IPS-18c (cell line): ENCODE measurements at regions not wholly inside any gene's neighbourhood (a gene's known extent, or its start where the extent isn't known, plus 50 kb on each side); places are given as distances from the start of the nearest gene placed in this dataset.
"Not testable (repeated sequence)": the region's sequence is repeated elsewhere in the genome, so short reads cannot be mapped to it uniquely, and the experiment has no call there.

Experiments used
- H3K4me3 ChIP-seq: 2 replicates; pipeline ENCODE4 v1.7.0; 2013; ENCODE audit warnings: low read depth, mild to moderate bottlenecking, low read length, moderate library complexity; ENCODE audit not compliant: insufficient read depth
- H3K9me3 ChIP-seq: one replicate; pipeline ENCODE4 v1.6.1; 2013; ENCODE audit warnings: mild to moderate bottlenecking, low read length, moderate library complexity; ENCODE audit not compliant: control insufficient read depth, insufficient read depth

DNA sequence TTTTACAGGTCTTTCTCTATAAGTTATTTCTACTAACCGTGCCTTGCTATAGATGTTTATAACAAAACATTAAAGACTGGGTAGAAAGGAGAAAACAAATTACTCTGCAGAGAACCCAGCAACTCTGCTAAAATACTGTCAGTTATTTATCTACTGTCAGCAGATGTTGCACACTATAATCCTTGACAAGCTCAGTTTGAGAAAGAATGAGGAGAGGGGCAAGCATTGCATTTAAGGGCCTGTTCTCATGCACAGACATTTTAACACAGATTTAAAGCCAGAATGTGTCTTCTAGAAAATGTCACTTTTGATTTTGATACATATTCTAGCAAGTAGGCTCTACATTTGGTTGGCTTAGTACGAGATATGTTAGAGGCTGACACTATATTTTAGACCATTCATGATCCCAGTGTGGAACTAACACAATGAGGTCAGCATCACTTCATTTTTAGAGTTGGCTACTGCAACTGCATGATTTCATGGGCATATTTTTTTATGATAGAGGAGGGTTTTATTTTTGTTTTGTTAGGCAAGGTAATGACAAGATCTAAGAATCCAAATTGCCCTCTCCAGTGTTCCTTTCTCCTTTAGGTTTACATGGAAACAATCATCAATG, 516.4 kb downstream of the ZEB2 start:
- H3K4me3 ChIP-seq: no peak overlapping the region
- no peaks in the 10 kb centered on the region for H3K9me3 ChIP-seq

DNA sequence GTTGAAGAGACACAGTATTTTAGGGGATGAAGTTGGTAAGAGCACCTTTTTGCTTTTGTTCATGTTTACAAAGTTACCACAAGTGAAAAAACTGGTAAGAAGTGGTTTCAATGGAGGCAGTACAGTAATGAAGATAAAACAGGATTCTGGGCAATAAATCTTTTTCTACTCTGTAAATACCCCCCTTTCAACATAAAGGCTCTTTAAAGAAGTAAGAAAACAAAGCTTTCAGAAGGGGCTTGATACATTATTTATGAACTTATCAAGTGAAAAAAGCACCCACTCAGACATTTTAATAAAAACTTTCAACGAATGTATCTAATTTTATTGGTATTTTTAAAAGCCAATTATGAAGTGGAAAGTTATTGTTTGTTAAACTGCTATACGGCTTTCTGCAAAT, 522.9 kb downstream of the ZEB2 start:
- H3K9me3 ChIP-seq: no peaks in the 10 kb centered on the region
- H3K4me3 ChIP-seq: no peak overlapping the region

DNA sequence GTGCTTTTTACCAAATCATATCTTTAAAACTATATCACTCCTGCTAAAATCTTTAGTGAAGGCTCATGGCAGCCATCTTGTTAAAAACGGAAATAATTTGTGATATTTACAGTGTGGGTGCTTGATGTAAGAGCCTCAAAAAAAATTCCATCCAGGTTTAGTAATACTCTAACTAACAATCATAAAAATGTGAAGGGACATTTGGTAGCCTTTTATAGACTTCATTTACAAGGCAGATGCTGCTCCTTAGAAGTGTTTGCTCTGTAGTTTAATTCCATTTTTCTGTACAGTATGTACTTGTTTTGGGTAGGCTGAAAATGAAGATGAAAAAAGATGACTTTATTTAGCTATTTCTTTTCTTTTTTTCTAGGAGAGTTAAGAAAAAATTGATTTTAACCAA, 525.0 kb downstream of the ZEB2 start:
- Histone ChIP-seq H3K9me3 (no peaks in the 10 kb centered on the region), H3K4me3 (no peak overlapping the region)

DNA sequence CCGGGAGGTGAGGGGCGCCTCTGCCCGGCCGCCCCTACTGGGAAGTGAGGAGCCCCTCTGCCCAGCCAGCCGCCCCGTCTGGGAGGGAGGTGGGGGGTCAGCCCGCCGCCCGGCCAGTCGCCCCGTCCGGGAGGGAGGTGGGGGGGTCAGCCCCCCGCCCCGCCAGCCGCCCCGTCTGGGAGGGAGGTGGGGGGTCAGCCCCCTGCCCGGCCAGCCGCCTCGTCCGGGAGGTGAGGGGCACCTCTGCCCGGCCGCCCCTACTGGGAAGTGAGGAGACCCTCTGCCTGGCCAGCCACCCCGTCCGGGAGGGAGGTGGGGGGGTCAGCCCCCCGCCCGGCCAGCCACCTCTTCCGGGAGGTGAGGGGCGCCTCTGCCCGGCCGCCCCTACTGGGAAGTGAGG, 528.3 kb downstream of the ZEB2 start:
- H3K9me3 ChIP-seq, H3K4me3 ChIP-seq: not testable (repeated sequence)

DNA sequence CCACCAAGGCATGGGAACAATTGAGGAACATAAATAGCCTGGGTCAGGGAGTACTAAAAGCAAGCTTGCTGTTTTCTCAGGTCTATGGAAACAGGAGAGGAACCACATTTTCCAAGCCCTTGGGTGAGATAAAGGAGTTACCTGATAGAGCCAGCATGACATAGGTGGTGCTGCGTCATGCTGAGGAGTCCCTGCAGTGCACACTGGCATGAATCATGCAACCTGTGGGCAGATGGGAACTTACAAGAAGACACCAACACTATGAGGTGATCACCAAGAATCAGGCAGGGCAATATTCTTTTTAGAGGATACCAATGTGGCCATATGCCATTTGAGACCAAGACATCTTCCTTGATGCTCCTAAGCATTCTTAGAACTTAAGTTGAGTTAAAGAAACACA, 531.8 kb downstream of the ZEB2 start:
- no peak overlapping the region for H3K4me3 ChIP-seq
- no peaks in the 10 kb centered on the region for H3K9me3 ChIP-seq

DNA sequence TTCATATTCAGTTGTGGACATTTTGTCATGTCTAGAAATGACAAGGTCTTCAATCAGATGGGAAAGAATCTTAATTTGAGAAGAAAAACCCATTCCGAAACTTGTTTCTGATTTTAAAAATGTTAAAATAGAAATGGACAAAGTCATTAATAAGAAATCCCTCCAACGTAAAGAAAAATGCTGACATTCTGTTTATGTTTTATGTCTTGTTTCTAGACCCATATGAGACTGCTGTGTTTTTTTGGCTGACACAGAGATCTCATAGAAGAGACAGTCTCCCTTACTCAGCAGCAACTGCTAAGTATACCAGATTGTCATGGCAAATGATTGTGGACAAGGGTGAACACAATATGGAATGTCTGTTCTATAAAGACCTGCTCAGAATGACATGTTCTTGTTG, 538.5 kb downstream of the ZEB2 start:
- H3K4me3 ChIP-seq: no peak overlapping the region
- H3K9me3 ChIP-seq: no peaks in the 10 kb centered on the region

DNA sequence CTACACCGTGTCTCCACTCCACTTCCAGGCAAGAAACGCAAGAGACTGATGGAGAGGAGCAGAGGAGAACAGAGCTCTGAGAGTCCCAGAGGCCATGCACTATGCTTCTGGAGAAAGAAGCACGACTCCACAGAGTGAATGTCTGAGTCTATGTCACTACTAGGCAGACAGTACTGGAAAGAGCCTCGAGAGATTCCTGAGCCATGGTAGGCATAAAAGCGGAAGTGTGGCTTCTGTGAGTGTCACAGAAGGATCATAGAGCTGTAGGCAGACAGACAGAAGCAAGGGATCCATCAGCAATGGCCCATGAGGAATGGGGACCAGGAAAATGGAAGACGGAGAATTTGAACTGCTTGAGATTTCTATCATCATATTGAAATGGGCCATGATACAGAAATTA, 542.6 kb downstream of the ZEB2 start:
- H3K9me3 ChIP-seq: no peaks in the 10 kb centered on the region
- no peak overlapping the region for H3K4me3 ChIP-seq

DNA sequence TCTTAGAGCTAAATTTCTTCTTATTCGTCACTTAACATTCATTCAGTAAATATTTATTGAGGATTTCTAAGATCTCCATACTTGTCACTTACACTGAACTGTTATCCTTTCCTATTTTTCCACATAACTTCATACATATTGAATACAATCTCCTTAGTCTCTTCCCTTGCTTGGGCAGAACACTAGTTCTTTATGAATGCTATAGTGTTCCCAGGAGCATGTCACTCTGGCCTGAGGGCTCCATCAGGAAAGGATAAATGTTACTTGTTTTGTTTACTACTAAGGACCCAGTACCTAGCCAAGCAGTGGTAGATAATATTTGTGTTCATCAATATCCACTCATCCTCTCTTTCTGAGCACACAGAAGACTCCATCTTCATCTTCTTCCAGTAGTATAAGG, 544.7 kb downstream of the ZEB2 start:
- no peaks in the 10 kb centered on the region for H3K9me3 ChIP-seq

DNA sequence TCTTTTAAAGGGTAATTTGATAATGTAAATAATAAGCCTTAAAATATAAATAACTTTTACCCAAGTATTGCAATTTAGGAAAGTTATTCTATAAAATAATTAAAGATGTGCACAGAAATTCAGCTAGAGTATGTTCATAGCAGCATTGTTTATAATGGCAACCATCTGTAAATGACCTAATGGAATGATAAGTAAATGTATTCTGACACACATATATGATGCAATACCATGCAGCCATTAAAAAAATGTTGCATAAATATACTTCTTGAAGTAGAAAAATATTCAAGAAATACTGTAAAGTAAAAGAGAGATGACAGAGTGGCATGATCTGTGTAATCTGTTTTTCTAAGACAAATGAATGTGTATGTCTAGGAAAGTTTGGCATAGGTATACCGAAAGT, 545.7 kb downstream of the ZEB2 start:
- H3K4me3 ChIP-seq: no peak overlapping the region
- no peaks in the 10 kb centered on the region for H3K9me3 ChIP-seq

More for the DNA sequence above, 544.7 kb downstream of the ZEB2 start:
- H3K4me3 ChIP-seq: no peak overlapping the region

DNA sequence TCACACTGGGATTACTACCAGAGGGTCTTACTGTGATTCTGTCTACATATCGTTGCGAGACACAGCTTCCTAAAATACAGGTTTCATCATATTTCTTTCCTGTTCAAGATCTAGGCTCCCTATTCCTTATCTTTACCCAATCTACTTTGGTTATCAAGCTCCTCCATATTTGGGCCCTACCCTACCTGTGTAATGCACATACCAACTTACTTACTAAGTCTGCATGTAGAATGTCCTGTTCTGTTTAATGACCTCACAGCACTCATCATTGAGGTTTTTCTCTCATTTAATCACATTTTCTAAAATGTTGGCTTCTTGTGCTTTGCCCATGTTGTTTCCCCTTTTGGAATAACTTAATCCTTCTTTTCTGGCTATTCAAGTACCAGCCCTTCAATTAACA, 551.1 kb downstream of the ZEB2 start:
- no peaks in the 10 kb centered on the region for H3K9me3 ChIP-seq
- no peak overlapping the region for H3K4me3 ChIP-seq

DNA sequence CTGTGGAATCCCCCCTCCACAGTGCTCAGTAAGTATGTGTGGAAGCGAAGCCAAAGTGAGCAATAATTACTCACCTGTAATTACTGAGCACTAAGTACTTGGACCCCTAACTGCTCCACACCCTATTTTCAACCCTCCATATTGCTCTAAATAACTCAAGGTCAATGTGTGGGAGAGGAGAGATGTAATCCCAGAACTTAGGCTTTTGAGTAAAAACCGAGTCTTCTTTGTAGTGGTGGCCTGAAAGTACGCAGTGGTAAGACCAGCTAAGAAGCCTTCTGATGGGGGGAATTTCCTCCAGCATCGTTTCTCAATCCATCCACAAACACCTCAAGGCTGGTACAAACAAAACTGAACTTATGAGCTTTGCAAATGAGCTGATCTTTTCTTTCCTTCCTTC, 551.6 kb downstream of the ZEB2 start:
- no peak overlapping the region for H3K4me3 ChIP-seq
- no peaks in the 10 kb centered on the region for H3K9me3 ChIP-seq

DNA sequence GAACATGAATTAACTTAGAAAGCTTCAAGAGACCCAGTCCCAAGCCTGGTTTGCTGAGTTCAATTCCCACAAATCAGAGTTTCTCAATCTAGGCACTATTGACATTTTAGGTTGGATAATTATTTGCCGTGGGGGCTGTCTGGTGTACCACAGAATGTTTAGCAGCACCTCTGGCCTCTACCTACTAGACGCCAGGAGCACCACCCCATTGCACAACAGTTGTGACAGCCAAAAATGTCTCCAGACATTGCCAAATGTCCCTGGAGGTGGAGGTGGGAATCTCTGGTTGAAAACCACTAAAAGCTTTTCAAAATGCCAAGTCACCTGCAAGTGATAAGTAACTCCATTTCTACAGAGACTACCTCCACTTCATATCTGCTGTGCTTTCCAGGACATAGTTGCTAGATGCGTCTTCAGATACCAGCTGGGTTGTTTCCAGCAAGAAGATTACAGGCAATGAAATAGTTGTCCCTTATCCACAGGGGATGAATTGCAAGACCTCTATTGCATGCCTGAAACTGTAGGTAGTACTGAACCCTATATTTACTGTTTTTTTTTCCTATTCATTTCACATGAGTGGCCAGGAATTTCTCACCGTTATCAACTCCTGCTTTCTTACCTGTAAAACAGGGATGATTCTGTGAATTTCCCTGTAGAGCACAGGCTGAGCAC, 554.3 kb downstream of the ZEB2 start:
- Histone ChIP-seq H3K4me3 (no peak overlapping the region), H3K9me3 (no peaks in the 10 kb centered on the region)

DNA sequence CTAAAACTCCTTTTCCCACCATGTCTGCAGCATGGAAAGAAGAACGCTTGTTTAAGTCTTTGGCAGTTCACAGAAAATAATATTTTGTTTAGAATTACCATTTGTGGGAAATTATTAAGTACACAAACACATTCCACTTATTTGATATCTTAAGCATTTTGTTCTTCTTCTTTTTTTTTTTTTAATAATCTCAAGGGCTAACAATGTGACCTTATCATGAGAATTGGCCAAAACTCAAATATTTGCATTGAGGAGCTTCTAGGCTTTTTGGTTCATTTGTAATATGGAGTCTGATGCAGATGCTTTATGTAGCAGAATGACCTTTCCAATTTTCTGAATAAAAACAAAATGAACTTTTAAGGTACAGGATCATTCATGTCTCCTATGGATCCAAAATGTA, 555.0 kb downstream of the ZEB2 start:
- Histone ChIP-seq H3K9me3 (no peaks in the 10 kb centered on the region), H3K4me3 (no peak overlapping the region)

DNA sequence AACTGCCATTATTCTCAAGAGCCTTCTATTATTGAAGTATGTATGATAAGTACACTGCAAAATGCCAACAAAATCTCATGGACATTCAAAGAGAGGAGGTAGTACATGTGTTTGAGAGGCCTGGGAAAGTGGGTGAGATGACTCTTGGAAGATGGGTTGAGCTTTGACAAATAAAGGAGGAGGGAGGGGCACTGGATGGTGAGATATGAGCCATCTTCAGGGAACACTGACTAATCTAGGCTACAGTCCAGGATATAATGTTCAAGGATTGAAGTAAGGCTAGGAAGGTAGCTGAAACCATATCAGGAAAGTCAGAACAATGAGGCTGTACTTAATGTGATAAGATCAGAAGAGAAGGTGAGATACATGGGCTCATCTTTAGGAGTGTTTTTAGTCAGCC, 559.7 kb downstream of the ZEB2 start:
- Histone ChIP-seq H3K4me3 (no peak overlapping the region), H3K9me3 (no peaks in the 10 kb centered on the region)

DNA sequence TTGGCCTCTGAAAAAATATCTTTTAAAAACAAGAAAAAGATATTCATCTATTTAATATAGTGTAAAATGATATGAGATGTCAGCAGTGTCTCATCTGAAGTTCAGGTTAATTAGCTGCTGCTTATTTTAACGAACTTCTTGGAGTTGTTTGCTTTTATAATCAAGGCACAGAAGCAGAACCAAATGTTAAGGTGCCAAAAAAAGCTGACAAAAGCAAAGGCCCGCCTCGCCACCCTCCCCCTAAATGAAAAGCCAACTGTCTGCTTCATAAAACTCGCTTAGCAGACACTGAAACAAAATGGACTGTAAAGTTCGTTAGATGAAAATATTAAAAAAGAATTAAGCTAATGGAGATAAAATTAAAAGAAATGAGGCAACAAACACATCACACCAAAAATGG, 562.6 kb downstream of the ZEB2 start:
- Histone ChIP-seq H3K9me3 (no peaks in the 10 kb centered on the region), H3K4me3 (no peak overlapping the region)

DNA sequence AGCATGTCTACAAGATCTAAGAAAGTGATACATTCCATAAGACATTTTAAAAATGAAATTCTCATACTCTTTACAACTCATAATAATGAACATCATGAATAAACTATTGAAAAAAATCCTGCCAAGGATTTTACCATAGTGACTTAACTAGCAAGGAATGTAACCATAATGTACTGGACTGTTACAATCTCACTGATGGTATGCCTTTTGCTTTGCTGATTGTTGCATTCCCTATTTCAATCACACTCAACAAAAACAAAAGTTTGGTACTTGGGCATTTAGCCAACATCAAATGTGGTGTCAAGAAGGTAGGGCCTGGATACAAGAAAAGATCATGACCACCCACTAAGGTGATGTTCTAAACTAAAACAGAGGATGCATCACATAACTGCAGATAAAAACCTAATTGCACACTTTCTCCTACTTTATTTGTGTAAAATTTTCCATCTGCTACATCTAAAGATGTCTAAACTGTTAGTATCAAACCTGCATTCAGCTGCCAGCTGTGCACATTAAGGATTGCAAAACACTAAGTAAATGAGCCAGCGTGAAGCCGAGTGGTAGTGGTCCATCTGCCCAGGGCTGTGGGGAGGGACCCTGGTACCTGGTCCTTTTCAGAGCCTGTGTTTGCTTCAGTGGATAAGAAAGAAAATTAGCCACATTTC, 564.4 kb downstream of the ZEB2 start:
- Histone ChIP-seq H3K4me3 (no peak overlapping the region), H3K9me3 (no peaks in the 10 kb centered on the region)

DNA sequence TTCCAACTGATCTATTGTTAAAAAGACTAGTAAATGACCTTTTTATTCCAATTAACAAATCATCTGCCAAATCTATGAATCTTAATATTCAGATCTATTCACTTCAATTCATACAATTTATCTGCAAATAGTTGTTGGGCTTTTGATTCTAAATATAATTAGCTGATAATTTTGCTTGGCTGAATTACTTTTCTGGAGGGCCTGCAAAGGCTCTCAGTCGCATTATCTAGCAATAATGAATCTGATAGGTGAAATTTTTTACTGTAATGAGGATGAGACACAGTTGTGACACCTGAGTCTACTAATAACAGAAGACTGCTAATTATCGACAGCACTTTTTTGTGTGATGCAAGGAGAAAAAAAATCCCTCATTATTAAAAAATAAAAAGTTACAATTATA, 565.1 kb downstream of the ZEB2 start:
- H3K4me3 ChIP-seq: no peak overlapping the region
- H3K9me3 ChIP-seq: no peaks in the 10 kb centered on the region

DNA sequence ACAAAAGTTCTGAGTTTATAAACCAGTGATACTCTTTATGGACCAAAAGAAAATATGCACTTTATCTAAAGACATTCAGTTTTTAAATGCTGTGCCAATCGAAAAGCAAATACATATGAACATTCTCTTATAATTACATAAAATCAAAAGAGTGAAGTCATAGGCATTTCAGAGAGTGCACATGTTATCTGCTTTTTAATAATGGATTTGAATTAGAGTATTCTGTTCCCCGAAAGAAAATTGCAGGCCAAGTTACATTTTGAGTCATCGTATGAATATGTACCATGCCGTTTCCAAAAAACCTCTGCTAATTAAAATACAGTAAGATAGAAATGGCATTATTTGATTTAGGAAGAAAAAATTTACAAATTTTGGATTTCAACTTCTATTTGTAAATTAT, 565.7 kb downstream of the ZEB2 start:
- no peak overlapping the region for H3K4me3 ChIP-seq
- H3K9me3 ChIP-seq: no peaks in the 10 kb centered on the region
